ENCODE measurements at regions not wholly inside any gene's neighbourhood (a gene's known extent, or its start where the extent isn't known, plus 50 kb on each side); places are given as distances from the start of the nearest gene placed in this dataset.

- intact Hi-C loops (cut with DNase I), result no loop called here
- DNase-seq, result peak in 3 of 10 donors; percentile 39 to 74 (median 59)
Observed at GRCh38 chr6:170232186-170233002, 58.5 kb downstream of the DLL1 start.

DNA sequence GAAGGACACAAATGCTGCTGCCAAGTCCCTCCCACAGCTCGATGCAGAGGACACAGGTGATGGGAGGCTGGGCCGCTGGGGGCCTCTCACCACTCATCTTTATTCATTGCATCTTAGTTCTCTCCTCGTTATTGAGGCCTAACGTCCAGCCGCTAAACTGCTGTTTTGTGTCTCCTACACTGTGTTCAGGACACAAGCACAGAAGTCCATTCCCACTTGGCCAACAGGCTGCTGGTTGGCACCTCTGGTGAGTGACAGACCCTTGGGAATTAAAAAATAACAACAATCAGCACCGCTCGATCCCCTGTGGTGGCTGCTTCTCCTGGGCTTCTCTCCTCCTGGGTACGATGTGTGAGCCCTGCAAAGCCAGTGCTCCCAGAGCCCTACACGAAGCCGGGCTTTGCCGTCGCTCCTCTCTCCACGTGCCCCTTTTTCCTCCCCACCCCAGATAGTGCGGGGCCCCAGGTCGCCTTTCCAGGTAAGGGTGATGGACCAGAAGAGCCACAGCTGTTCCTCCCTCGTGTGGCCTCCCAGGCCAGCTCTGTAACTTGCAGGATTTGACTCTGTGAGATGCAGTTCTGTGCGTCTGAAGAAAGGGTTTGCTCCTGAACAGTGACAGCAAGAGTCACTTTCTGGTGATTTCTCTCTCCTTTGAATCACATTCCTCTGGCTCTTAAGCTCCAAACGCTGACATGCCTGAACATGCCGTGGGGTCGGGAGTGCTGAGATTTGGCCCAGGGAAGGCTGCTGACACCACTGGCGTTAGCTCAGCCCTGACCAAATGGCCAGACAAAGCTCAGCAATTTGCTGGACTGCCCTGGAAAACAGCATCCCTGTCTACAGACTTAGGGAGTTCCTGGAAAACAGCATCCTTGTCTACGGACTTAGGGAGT, 59.3 kb downstream of the DLL1 start:
- DNase-seq, result peak in 3 of 10 donors; percentile 46 to 75 (median 51)
- intact Hi-C loops (cut with DNase I), result no loop called here

DNA sequence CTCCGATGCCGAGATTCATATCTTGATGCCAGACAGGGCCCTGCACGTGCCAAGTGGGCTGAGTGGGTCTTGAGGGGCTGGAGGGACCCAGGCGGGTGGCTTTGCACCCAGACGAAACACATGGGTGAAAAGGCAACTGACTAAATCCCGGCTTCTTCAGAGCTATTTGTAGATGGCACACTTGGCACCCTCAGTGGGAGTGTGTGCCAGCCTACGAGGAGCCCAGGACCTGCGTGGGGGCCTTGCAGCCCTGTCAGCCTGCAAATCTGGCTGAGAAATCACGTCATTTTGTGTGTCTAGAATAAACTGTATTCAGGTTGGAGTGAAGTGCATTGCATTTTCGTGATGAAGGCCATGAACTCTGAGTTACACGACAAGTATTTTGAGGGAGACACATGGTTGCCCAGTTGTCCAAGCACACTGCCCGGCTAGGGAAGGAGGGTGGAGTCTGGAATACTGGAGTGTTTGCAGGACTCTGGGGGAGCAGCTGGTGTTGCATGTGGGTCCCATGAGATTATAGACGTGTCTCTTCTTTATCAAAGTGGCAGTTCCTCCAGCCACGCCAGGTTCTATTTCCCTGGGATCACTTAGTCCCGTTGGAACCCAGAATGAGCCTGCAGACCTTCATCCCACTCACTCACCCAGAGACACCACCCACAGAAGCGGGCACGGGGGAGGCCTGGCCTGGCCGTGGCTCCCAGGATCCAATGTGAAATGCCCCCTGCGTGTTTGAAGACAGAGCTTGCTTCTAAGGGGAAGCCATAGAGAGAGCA, 60.2 kb downstream of the DLL1 start:
- peak in 3 of 10 donors; percentile 47 to 85 (median 61) for DNase-seq
- intact Hi-C loops (cut with DNase I), result no loop called here

DNA sequence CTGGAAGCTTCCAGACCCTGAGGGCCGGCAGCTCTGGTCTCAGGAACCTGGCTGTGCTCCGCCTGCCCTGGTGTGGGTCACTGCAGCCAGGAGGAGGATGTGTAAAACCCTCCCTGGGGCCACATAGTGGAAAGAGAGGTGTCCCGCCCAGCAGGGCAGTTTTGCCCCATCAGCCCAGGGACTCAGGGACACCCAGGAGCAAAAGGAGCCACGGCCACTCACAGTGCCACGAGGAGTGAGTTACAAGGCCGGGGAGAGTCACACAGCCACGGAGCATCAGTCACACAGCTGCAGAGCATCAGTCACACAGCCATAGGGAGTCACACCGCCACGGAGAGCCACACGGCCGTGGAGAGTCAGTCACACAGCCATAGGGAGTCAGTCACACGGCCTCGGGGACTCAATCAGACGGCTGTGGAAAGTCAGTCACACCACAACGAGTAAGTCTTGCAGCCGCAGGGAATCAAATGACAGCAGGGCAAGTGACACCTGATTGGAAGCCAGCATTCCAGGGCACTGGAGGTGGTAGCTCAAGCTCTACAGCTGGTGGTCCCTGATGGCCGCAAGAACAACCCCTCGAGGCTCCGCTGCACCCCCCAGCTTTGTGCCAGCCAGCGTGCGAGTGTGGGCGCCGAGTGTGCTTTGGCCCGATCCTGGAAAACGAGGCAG, 60.9 kb downstream of the DLL1 start:
- peak in 3 of 10 donors; percentile 55 to 63 (median 58) for DNase-seq
- intact Hi-C loops (cut with DNase I), result no loop called here

- intact Hi-C loops (cut with DNase I), result no loop called here
- peak in 3 of 10 donors; percentile 46 to 63 (median 55) for DNase-seq
Observed at GRCh38 chr6:170229396-170229795, 61.5 kb downstream of the DLL1 start.

- DNase-seq, result peak in 3 of 10 donors; percentile 32 to 83 (median 70)
- intact Hi-C loops (cut with DNase I), result no loop called here
Observed at GRCh38 chr6:170228946-170229310, 62.0 kb downstream of the DLL1 start.

DNA sequence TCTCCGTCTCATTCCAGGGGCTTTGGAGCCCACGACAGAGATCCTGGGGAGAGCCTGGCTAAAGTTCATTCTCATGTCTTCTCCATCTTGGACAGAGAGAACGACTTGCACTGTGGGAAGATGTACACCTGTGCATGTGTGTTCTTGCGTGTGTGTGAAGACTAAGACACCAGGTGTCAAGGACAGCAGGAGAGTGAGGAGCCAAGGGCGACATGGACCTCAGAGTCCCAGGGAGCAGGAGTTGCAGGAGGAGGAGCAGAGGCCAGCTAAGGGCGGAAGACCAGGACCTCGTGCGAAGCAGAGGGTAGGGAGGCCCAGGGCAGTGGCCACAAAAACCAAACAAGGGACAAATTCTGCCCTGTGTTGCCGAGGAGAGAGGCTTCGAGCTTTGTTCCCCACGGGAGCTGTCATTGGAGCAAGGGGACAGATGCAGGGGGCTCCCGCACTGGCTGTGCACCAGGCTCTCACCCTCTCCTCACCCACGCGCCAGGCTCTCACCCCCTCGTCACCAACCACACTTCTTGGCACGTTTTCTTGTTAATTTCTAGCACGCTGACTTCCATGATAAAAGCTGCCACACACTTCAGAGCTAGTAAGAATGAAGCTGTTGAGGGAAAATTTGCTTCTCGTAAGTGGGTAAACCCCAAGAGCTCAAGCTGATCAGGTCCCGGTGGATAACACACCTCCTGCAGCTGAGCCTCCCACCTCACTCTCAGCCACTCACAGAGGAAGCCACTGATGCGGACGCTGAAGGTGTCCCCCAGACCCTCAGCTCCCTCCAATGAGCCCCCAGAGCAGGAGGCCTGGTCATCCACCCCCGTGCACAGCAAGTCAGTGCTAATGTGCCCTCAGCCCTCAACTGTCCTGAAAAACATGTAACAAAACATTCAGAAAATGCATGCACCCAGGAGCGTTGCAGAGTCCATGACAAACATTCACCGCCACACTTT, 62.6 kb downstream of the DLL1 start:
- intact Hi-C loops (cut with DNase I), result no loop called here
- DNase-seq, result peak in 3 of 10 donors; percentile 66 to 69 (median 66)

GRCh38 chr6:170227521-170227983, 63.3 kb downstream of the DLL1 start:
- intact Hi-C loops (cut with DNase I), result no loop called here

DNA sequence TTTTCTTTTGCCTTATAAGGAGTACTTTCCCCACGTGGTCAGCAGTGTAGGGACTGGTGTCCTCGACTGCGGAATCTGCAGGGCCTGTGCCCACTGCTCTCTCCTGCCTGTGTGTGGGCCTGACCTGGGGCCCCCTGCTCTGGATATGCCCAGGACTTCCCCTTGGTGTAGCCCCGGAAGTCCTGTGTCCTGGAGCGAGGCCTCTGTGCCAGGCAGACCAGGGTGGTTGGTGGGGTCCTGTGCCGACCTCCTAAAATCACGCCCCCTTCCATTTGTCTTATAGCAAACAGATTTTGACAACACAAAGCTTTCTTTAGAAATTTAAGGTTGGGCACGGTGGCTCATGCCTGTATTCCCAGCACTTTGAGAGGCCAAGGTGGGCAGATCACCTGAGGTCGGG, 64.2 kb downstream of the DLL1 start:
- intact Hi-C loops (cut with DNase I), result no loop called here
- peak in 2 of 10 donors; percentile 50 to 51 for DNase-seq

More at GRCh38 chr6:170227521-170227983, 63.3 kb downstream of the DLL1 start:
- peak in 8 of 10 donors; percentile 26 to 89 (median 46) for DNase-seq

DNA sequence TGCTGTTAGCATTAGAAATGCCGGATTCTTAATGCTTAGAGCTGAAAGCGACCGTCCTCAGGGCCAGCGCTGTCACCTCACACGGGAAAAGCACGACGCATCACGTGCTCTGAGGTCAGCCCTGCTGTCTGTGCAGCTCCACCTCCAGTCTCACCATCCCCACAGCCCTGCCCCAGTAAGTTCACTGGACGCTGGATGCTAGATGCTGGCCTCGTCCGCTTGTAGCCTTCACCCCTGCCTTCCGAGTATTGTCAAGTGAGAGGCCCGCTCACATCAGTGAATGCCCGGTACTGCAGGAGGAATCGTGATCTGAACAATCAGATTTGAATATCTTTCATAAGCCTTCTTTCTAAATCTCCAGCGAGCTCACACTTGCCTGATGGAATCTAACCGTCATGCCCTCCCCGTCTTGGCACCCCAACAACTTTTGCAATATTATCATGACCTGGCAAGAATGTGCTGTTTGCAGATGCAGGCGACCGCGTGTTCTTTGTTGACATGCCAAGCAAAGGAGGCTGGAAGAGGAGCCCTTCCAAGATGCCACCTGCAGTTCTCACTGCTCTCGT, 64.9 kb downstream of the DLL1 start:
- intact Hi-C loops (cut with DNase I), result no loop called here
- DNase-seq, result peak in 4 of 10 donors; percentile 8 to 55 (median 26)

- peak in 3 of 10 donors; percentile 6 to 73 (median 16) for DNase-seq
- intact Hi-C loops (cut with DNase I), result no loop called here
Observed at GRCh38 chr6:170224694-170225660, 65.9 kb downstream of the DLL1 start.

DNA sequence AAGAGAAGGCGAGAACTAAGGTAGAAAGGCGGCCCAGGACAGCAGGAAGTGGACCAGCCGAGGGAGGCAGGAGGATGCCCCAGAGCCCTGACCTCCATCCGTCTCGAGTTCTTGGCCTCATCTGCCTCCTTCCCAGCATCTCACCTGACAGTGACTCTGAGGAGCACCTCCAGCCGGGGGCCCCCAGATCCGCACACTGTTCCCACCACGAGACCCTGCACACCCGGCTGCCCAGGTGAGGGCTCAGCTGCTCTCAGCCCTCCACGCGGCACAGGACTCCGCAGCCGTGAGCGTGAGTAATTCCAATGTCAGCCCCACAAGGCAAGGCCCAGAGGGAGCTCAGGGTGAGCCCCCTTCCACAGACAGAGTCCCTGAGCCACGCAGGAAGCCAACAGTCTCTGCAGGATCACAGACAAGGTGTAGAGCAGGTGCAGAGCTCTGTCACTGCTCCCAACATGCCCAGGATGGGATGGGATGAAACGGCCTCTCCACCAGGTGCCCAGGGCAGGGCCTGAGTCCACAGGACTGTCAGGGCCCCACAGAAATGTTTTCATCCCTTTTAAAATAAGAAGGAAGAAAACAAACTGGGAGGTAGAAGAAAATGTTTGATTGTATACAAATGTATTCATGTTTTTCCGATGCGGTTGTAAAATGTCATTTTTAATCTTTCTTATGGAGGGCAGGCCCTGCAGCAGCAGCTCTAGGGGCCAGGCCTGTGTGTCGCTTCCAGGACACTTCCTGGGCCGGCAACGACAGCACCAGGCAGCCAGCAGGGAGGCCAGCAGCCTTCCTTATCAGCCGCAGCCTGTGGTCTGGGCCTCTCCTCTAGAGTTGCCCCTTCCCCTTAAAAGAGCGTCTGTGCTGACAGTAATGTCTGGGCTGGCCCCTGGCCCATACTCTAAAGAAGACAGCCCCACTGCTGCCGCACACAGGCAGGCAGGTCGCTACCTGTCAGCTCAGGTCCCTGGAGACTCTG, 66.9 kb downstream of the DLL1 start:
- DNase-seq, result peak in 3 of 10 donors; percentile 31 to 85 (median 71)
- intact Hi-C loops (cut with DNase I), result no loop called here

DNA sequence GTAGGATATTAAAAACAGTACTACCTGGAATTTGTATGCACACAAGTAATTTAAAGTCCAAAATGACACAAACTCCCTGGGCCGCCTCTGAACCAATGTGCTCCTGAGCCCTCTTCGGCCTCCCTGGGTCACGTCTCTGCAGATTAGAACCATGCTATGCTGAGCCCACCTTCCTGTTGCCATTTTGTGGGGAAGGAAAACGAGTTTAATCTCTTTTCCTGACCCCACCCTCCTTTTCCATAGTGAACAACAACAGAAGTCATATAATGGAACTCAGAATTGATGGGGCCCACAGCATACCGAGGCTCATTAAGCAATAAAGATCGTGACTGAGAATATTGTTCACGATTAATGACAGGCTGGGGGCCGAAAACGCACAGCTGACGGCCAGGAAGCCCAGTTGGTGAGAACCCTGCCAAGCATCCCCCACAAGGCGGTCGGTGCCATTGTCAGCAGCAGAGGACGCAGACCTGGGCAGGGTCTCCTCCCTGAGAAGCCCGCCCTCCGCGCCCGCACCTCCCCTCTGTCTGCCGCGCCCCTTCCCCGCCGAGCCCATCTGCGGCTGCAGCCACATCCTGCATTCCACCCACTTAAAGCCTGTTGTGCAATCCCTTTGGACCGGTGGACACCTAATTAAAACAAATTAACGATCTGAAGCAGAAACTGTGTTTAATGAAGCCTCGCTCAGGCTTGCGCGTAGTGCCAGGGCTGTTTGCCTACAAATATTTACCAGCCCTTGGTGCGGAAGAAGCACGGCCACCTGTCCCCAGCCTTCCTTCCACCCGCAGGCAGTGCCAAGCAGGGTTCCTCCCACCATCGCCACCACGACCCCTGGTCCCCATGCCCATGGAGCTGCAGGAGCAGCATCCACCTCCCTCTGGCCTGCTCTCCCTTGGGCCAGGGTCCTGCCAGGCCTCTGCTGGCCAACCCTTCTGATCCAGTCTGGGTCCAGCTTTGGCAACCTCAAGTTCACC, 68.1 kb downstream of the DLL1 start:
- DNase-seq, result peak in 3 of 10 donors; percentile 68 to 82 (median 69)
- intact Hi-C loops (cut with DNase I), result no loop called here

GRCh38 chr6:170221753-170222400, 69.0 kb downstream of the DLL1 start:
- intact Hi-C loops (cut with DNase I), result no loop called here
- DNase-seq, result peak in 2 of 10 donors; percentile 65 to 77

All from posterior cingulate gyrus (tissue), 11 donors.